IMR-90 (cell line): ENCODE measurements at regions not wholly inside any gene's neighbourhood (a gene's known extent, or its start where the extent isn't known, plus 50 kb on each side); places are given as distances from the start of the nearest gene placed in this dataset.

Experiments used
- BHLHE40 ChIP-seq: fragments of 150-350 bp; IDR thresholded peaks from 2 replicates; pipeline ENCODE4 v1.6.1; 2016; ENCODE audit warnings: mild to moderate bottlenecking, low read depth, low read length
- CEBPB ChIP-seq: IDR thresholded peaks from 2 replicates; pipeline ENCODE4 v1.6.1; 2012; ENCODE audit warnings: low read depth, low read length, improper control_type of control experiment
- CTCF ChIP-seq: conservative IDR thresholded peaks from 2 replicates; pipeline ENCODE4 v1.5.1; 2012; ENCODE audit warnings: mild to moderate bottlenecking, low read depth, low read length, improper control_type of control experiment
- ELK1 ChIP-seq: fragments of 150-350 bp; IDR thresholded peaks from 2 replicates; pipeline ENCODE4 v1.6.1; 2016; ENCODE audit warnings: low read depth, mild to moderate bottlenecking, low read length, moderate library complexity, borderline replicate concordance
- MAFK ChIP-seq: IDR thresholded peaks from 2 replicates; pipeline ENCODE4 v1.6.1; 2012; ENCODE audit warnings: low read depth, low read length, improper control_type of control experiment
- MAZ ChIP-seq: IDR thresholded peaks from 2 replicates; pipeline ENCODE4 v1.6.1; 2012; ENCODE audit warnings: low read depth, mild to moderate bottlenecking, low read length, improper control_type of control experiment, moderate library complexity, borderline replicate concordance
- NFE2L2 ChIP-seq: fragments of 150-350 bp; IDR thresholded peaks from 2 replicates; pipeline ENCODE4 v1.6.1; 2016; ENCODE audit warnings: low read depth, mild to moderate bottlenecking, low read length
- POLR2A ChIP-seq: IDR thresholded peaks from 2 replicates; pipeline ENCODE4 v1.6.1; 2012; ENCODE audit warnings: mild to moderate bottlenecking, low read depth, low read length
- RAD21 ChIP-seq: IDR thresholded peaks from 2 replicates; pipeline ENCODE4 v1.6.1; 2012; ENCODE audit warnings: low read length, improper control_type of control experiment
- RFX5 ChIP-seq: IDR thresholded peaks from 2 replicates; pipeline ENCODE4 v1.8.0; 2012; ENCODE audit warnings: low read depth, mild to moderate bottlenecking, low read length, moderate library complexity
- SMC3 ChIP-seq: fragments of 150-350 bp; IDR thresholded peaks from 2 replicates; pipeline ENCODE4 v1.6.1; 2016; ENCODE audit warnings: low read depth, mild to moderate bottlenecking, antibody characterized with exemption, low read length, moderate library complexity

GRCh38 chr3:103992469-103992868 is 1374.2 kb upstream of the ALCAM start:
- TF ChIP-seq CTCF (no peak), RAD21 (no peak), MAZ (no peak), RFX5 (no peak), BHLHE40 (no peak), MAFK (no peak), POLR2A (no peak), SMC3 (no peak), NFE2L2 (no peak), ELK1 (no peak), CEBPB (no peak)
